ENCODE measurements at regions not wholly inside any gene's neighbourhood (a gene's known extent, or its start where the extent isn't known, plus 50 kb on each side); places are given as distances from the start of the nearest gene placed in this dataset.

DNA sequence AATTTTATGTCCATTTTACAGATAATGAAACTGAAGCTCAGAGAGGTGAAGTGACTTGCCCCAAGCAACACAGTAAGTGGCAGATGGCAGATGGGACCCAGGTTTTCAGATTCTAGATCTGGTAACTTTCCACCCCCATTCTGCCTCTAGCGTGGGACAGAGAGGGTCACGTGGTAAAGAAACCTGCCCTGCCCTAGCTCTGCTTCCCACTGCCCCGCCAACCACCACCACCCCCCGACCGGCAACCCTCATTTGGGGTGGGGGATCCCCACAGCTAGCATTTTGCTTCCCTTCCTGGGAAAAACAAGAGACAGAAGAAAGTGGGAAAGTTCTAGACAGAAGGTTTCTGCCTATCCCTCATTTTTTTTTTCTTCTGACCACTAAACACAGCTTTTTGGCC lies 172.5 kb downstream of the ACTL7B start:
- TF ChIP-seq, protein P1, sequence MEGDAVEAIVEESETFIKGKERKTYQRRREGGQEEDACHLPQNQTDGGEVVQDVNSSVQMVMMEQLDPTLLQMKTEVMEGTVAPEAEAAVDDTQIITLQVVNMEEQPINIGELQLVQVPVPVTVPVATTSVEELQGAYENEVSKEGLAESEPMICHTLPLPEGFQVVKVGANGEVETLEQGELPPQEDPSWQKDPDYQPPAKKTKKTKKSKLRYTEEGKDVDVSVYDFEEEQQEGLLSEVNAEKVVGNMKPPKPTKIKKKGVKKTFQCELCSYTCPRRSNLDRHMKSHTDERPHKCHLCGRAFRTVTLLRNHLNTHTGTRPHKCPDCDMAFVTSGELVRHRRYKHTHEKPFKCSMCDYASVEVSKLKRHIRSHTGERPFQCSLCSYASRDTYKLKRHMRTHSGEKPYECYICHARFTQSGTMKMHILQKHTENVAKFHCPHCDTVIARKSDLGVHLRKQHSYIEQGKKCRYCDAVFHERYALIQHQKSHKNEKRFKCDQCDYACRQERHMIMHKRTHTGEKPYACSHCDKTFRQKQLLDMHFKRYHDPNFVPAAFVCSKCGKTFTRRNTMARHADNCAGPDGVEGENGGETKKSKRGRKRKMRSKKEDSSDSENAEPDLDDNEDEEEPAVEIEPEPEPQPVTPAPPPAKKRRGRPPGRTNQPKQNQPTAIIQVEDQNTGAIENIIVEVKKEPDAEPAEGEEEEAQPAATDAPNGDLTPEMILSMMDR (IDR thresholded peaks at IDR 0.05; ENCODE audit: low read depth, low read length, poor library complexity, severe bottlenecking) = no peak
- no peak for TF ChIP-seq EZH2phosphoT487 (IDR thresholded peaks at IDR 0.05; ENCODE audit: borderline replicate concordance, low read length)
